Astrocyte (in vitro differentiated cells and primary cell): ENCODE measurements at regions not wholly inside any gene's neighbourhood (a gene's known extent, or its start where the extent isn't known, plus 50 kb on each side); places are given as distances from the start of the nearest gene placed in this dataset.
A peak's percentile ranks its signal among the peaks of the same experiment; 100 is the strongest.
"Not testable (repeated sequence)": the region's sequence is repeated elsewhere in the genome, so short reads cannot be mapped to it uniquely, and the experiment has no call there.

Experiments
- DNase-seq: peaks from one replicate; pipeline ENCODE4 v3.0.0-alpha.2; 2010; ENCODE audit warnings: low read depth
- FAIRE-seq: peaks from 2 replicates; lab custom pipeline; 2011; peaks lifted over from hg19 to GRCh38; lab: Jason Lieb, UNC
- H2AFZ ChIP-seq: 2 replicates; pipeline ENCODE4 v1.6.0; 2012; ENCODE audit warnings: low read depth, low read length, inconsistent platforms
- H3K27ac ChIP-seq: 2 replicates; pipeline ENCODE4 v1.5.1; 2011; ENCODE audit warnings: low read depth, low read length, inconsistent platforms
- H3K27me3 ChIP-seq: 2 replicates; pipeline ENCODE4 v1.6.0; 2011; ENCODE audit warnings: low read length, inconsistent platforms; ENCODE audit not compliant: insufficient read depth
- H3K36me3 ChIP-seq: 2 replicates; pipeline ENCODE4 v1.5.1; 2011; ENCODE audit warnings: low read length, inconsistent platforms; ENCODE audit not compliant: insufficient read depth
- H3K4me1 ChIP-seq: 2 replicates; pipeline ENCODE4 v1.5.1; 2011; ENCODE audit warnings: low read length, inconsistent platforms; ENCODE audit not compliant: insufficient read depth
- H3K4me2 ChIP-seq: 2 replicates; pipeline ENCODE4 v1.6.0; 2012; ENCODE audit warnings: low read length, inconsistent platforms
- H3K4me3 ChIP-seq: 2 replicates; pipeline ENCODE4 v1.5.1; 2011; ENCODE audit warnings: low read depth, mild to moderate bottlenecking, low read length, inconsistent platforms; ENCODE audit not compliant: insufficient read depth
- H3K79me2 ChIP-seq: 2 replicates; pipeline ENCODE4 v1.6.0; 2012; ENCODE audit warnings: mild to moderate bottlenecking, low read length, inconsistent platforms; ENCODE audit not compliant: insufficient read depth
- H3K9ac ChIP-seq: 2 replicates; pipeline ENCODE4 v1.6.0; 2012; ENCODE audit warnings: mild to moderate bottlenecking, low read length, inconsistent platforms
- H3K9me3 ChIP-seq: 2 replicates; pipeline ENCODE4 v1.5.1; 2012; ENCODE audit warnings: low read depth, mild to moderate bottlenecking, low read length, inconsistent platforms; ENCODE audit not compliant: insufficient read depth
- H4K20me1 ChIP-seq: 2 replicates; pipeline ENCODE4 v1.6.0; 2012; ENCODE audit warnings: low read length, inconsistent platforms; ENCODE audit not compliant: insufficient read depth
- H3K27ac Mint-ChIP-seq: one replicate; pipeline ENCODE4 v1.8.0; 2021; ENCODE audit warnings: mild to moderate bottlenecking, mixed read lengths; ENCODE audit not compliant: unreplicated experiment
- H3K27me3 Mint-ChIP-seq: one replicate; pipeline ENCODE4 v1.8.0; 2021; ENCODE audit warnings: low read depth, mixed read lengths; ENCODE audit not compliant: unreplicated experiment
- H3K36me3 Mint-ChIP-seq: one replicate; pipeline ENCODE4 v1.8.0; 2021; ENCODE audit warnings: low read depth, mixed read lengths; ENCODE audit not compliant: unreplicated experiment
- H3K4me1 Mint-ChIP-seq: one replicate; pipeline ENCODE4 v1.8.0; 2021; ENCODE audit warnings: low read depth, mixed read lengths; ENCODE audit not compliant: unreplicated experiment
- H3K4me3 Mint-ChIP-seq: one replicate; pipeline ENCODE4 v1.8.0; 2021; ENCODE audit warnings: mild to moderate bottlenecking, moderate library complexity, mixed read lengths; ENCODE audit not compliant: unreplicated experiment
- H3K9me3 Mint-ChIP-seq: one replicate; pipeline ENCODE4 v1.8.0; 2021; ENCODE audit warnings: mild to moderate bottlenecking, mixed read lengths; ENCODE audit not compliant: unreplicated experiment
- EZH2 ChIP-seq: IDR thresholded peaks from 2 replicates; pipeline ENCODE4 v1.6.1; 2012; ENCODE audit warnings: mild to moderate bottlenecking, low read length, inconsistent platforms; ENCODE audit not compliant: insufficient read depth
- TF ChIP-seq, protein P1 (sequence below): IDR thresholded peaks from 2 replicates; pipeline ENCODE4 v1.5.1; 2011; ENCODE audit warnings: low read depth, mild to moderate bottlenecking, inconsistent platforms, low read length, moderate library complexity; ENCODE audit not compliant: insufficient read depth

DNA sequence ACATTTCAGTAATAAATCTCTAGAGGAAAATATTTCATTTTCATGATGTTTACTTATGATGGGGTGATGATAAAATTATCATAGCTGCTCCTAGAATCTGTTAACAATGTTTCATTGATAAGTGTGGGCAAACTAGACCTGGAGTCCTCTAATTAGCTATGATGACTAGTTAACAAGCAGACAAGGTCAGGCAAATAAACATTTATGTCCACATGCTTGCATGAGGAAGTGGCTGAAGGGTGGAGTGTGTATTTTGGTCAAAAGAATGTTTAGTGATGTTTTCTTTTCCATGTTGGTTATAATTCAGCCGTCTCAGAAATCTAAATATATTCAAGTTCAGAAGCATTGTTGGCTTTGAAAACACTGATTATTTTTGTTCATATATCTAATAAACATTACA lies 99.9 kb upstream of the FN1 start:
- no peaks in the 10 kb centered on the region for H4K20me1 ChIP-seq
- H3K9me3 ChIP-seq = no peaks in the 10 kb centered on the region
- H3K79me2 ChIP-seq = no peaks in the 10 kb centered on the region
- peaks cover 41% of the 10 kb centered on the region for H3K4me1 Mint-ChIP-seq
- H3K9me3 Mint-ChIP-seq = peaks cover 18% of the 10 kb centered on the region
- H3K27me3 ChIP-seq = no peaks in the 10 kb centered on the region
- H3K27ac ChIP-seq = peak overlapping the region; percentile 62
- peaks cover 31% of the 10 kb centered on the region for H3K4me1 ChIP-seq
- peak overlapping the region; percentile 16 for H3K4me2 ChIP-seq
- peak overlapping the region; percentile 25 for H3K9ac ChIP-seq
- TF ChIP-seq, protein P1, sequence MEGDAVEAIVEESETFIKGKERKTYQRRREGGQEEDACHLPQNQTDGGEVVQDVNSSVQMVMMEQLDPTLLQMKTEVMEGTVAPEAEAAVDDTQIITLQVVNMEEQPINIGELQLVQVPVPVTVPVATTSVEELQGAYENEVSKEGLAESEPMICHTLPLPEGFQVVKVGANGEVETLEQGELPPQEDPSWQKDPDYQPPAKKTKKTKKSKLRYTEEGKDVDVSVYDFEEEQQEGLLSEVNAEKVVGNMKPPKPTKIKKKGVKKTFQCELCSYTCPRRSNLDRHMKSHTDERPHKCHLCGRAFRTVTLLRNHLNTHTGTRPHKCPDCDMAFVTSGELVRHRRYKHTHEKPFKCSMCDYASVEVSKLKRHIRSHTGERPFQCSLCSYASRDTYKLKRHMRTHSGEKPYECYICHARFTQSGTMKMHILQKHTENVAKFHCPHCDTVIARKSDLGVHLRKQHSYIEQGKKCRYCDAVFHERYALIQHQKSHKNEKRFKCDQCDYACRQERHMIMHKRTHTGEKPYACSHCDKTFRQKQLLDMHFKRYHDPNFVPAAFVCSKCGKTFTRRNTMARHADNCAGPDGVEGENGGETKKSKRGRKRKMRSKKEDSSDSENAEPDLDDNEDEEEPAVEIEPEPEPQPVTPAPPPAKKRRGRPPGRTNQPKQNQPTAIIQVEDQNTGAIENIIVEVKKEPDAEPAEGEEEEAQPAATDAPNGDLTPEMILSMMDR = no peak
- no peak for TF ChIP-seq EZH2
- H3K27me3 Mint-ChIP-seq = no peaks in the 10 kb centered on the region
- no peak overlapping the region for H3K4me3 Mint-ChIP-seq
- no peak overlapping the region for H2AFZ ChIP-seq
- no peaks in the 10 kb centered on the region for H3K36me3 ChIP-seq
- H3K36me3 Mint-ChIP-seq = peaks cover 4% of the 10 kb centered on the region
- peak; percentile 86 for FAIRE-seq
- no peak overlapping the region for H3K4me3 ChIP-seq
- DNase-seq = peak; percentile 54
- peak overlapping the region; percentile 48 for H3K27ac Mint-ChIP-seq

GRCh38 chr2:215535125-215535668 lies 99.3 kb upstream of the FN1 start:
- FAIRE-seq = peak; percentile 74
- Mint-ChIP-seq H3K36me3 (peaks cover 4% of the 10 kb centered on the region), H3K4me3 (no peak overlapping the region), H3K4me1 (peaks cover 41% of the 10 kb centered on the region), H3K27ac (no peak overlapping the region), H3K9me3 (peaks cover 18% of the 10 kb centered on the region), H3K27me3 (no peaks in the 10 kb centered on the region)
- H4K20me1 ChIP-seq = no peaks in the 10 kb centered on the region
- no peak overlapping the region for H3K27ac ChIP-seq
- no peak for TF ChIP-seq EZH2
- TF ChIP-seq, protein P1 = no peak
- no peak overlapping the region for H3K9ac ChIP-seq
- no peak overlapping the region for H2AFZ ChIP-seq
- H3K79me2 ChIP-seq = no peaks in the 10 kb centered on the region
- H3K36me3 ChIP-seq = no peaks in the 10 kb centered on the region
- peaks cover 33% of the 10 kb centered on the region for H3K4me1 ChIP-seq
- H3K9me3 ChIP-seq = no peaks in the 10 kb centered on the region
- no peak overlapping the region for H3K4me2 ChIP-seq
- H3K27me3 ChIP-seq = no peaks in the 10 kb centered on the region
- no peak overlapping the region for H3K4me3 ChIP-seq
- DNase-seq = peak; percentile 43

DNA sequence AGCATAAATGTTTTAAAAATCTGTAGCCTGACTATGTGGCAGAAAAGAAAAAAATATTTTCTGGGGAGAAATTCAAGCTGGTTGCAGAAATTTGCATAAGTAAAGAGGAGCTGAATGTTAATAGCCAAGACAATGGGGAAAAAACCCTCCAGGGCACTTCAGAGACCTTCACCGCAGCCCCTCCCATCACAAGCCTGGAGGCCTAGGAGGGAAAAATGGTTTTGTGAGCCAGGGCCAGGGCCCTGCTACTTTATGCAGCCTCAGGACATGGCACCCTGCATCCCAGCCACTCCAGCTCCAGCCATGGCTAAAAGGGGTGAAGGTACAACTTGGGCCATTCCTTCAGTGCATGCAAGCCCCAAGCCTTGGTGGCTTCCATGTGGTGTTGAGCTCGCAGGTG lies 97.8 kb upstream of the FN1 start:
- not testable (repeated sequence) for H3K79me2 ChIP-seq, H3K9me3 ChIP-seq, H4K20me1 ChIP-seq, DNase-seq, H3K4me3 ChIP-seq, H3K27me3 Mint-ChIP-seq, H3K4me2 ChIP-seq, H3K27ac ChIP-seq, H3K36me3 Mint-ChIP-seq, FAIRE-seq, H2AFZ ChIP-seq, H3K4me3 Mint-ChIP-seq, H3K27ac Mint-ChIP-seq, H3K36me3 ChIP-seq, H3K27me3 ChIP-seq, H3K9ac ChIP-seq
- peaks cover 48% of the 10 kb centered on the region for H3K4me1 ChIP-seq
- peaks cover 56% of the 10 kb centered on the region for H3K4me1 Mint-ChIP-seq
- peaks cover 12% of the 10 kb centered on the region for H3K9me3 Mint-ChIP-seq
